Osteoblast (primary cell): ENCODE measurements at regions not wholly inside any gene's neighbourhood (a gene's known extent, or its start where the extent isn't known, plus 50 kb on each side); places are given as distances from the start of the nearest gene placed in this dataset.

ENCODE experiments used
- DNase-seq: peaks from one replicate; pipeline ENCODE4 v3.0.0; 2011; ENCODE audit warnings: low spot score, mixed read lengths; ENCODE audit not compliant: insufficient read length; ENCODE audit errors: missing footprints
- H2AFZ ChIP-seq: 2 replicates; pipeline ENCODE4 v1.6.0; 2011; ENCODE audit warnings: mild to moderate bottlenecking, low read length
- H3K27ac ChIP-seq: 2 replicates; pipeline ENCODE4 v1.5.1; 2011; ENCODE audit warnings: mild to moderate bottlenecking, low read depth, low read length, moderate library complexity
- H3K27me3 ChIP-seq: 2 replicates; pipeline ENCODE4 v1.6.0; 2012; ENCODE audit warnings: mild to moderate bottlenecking, control low read depth, inconsistent platforms, low read length, moderate library complexity; ENCODE audit not compliant: insufficient read depth
- H3K36me3 ChIP-seq: 2 replicates; pipeline ENCODE4 v1.5.1; 2011; ENCODE audit warnings: mild to moderate bottlenecking, low read length, control low read depth, moderate library complexity; ENCODE audit not compliant: insufficient read depth
- H3K4me1 ChIP-seq: 2 replicates; pipeline ENCODE4 v1.5.1; 2011; ENCODE audit warnings: mild to moderate bottlenecking, low read length, control low read depth, moderate library complexity; ENCODE audit not compliant: insufficient read depth
- H3K4me2 ChIP-seq: 2 replicates; pipeline ENCODE4 v1.6.0; 2011; ENCODE audit warnings: mild to moderate bottlenecking, low read length; ENCODE audit not compliant: insufficient read depth
- H3K4me3 ChIP-seq: fragments of 200-600 bp; sonication (generic); 3 replicates; pipeline ENCODE4 v1.5.1; 2012; ENCODE audit warnings: mild to moderate bottlenecking, low read length, inconsistent platforms; ENCODE audit not compliant: insufficient read depth
- H3K79me2 ChIP-seq: 2 replicates; pipeline ENCODE4 v1.6.0; 2012; ENCODE audit warnings: mild to moderate bottlenecking, low read length, control low read depth, inconsistent platforms; ENCODE audit not compliant: insufficient read depth
- H3K9me3 ChIP-seq: 2 replicates; pipeline ENCODE4 v1.5.1; 2011; ENCODE audit warnings: low read depth, low read length, control low read depth
- H4K20me1 ChIP-seq: 2 replicates; pipeline ENCODE4 v1.6.0; 2012; ENCODE audit warnings: mild to moderate bottlenecking, low read length, control low read depth; ENCODE audit not compliant: insufficient read depth
- CTCF ChIP-seq: IDR thresholded peaks from 2 replicates; pipeline ENCODE4 v1.5.1; 2011; ENCODE audit warnings: mild to moderate bottlenecking, low read depth, low read length, moderate library complexity; ENCODE audit errors: extremely low read depth

- H3K36me3 ChIP-seq, result no peaks in the 10 kb centered on the region
- H3K4me1 ChIP-seq, result no peaks in the 10 kb centered on the region
- no peaks in the 10 kb centered on the region for H3K27me3 ChIP-seq
These were observed 306.6 kb upstream of the ARRDC4 start for GRCh38 chr15:97653896-97654295.

GRCh38 chr15:97654481-97655076 lies 305.9 kb upstream of the ARRDC4 start:
- no peaks in the 10 kb centered on the region for H3K36me3 ChIP-seq
- H3K79me2 ChIP-seq, result no peaks in the 10 kb centered on the region
- H3K27me3 ChIP-seq, result no peaks in the 10 kb centered on the region
- no peak overlapping the region for H3K27ac ChIP-seq
- TF ChIP-seq CTCF, result no peak
- no peak overlapping the region for H2AFZ ChIP-seq
- no peaks in the 10 kb centered on the region for H3K4me1 ChIP-seq
- DNase-seq, result no peak
- no peak overlapping the region for H3K4me3 ChIP-seq
- H4K20me1 ChIP-seq, result no peaks in the 10 kb centered on the region
- peaks cover 1% of the 10 kb centered on the region for H3K9me3 ChIP-seq
- H3K4me2 ChIP-seq, result no peak overlapping the region

More at GRCh38 chr15:97653896-97654295, 306.6 kb upstream of the ARRDC4 start:
- Histone ChIP-seq H3K9me3 (peaks cover 1% of the 10 kb centered on the region), H3K27ac (no peak overlapping the region), H3K79me2 (no peaks in the 10 kb centered on the region), H3K4me2 (no peak overlapping the region), H2AFZ (no peak overlapping the region), H3K4me3 (no peak overlapping the region), H4K20me1 (no peaks in the 10 kb centered on the region)
- DNase-seq, result no peak
- TF ChIP-seq CTCF, result no peak

GRCh38 chr15:97661796-97662195 lies 298.7 kb upstream of the ARRDC4 start:
- Histone ChIP-seq H4K20me1 (no peaks in the 10 kb centered on the region), H3K4me1 (no peaks in the 10 kb centered on the region), H3K27me3 (no peaks in the 10 kb centered on the region), H3K79me2 (no peaks in the 10 kb centered on the region), H2AFZ (no peak overlapping the region), H3K27ac (no peak overlapping the region), H3K4me3 (no peak overlapping the region), H3K36me3 (no peaks in the 10 kb centered on the region), H3K9me3 (no peaks in the 10 kb centered on the region), H3K4me2 (no peak overlapping the region)
- DNase-seq, result no peak
- no peak for TF ChIP-seq CTCF

GRCh38 chr15:97672586-97672985 lies 287.9 kb upstream of the ARRDC4 start:
- no peaks in the 10 kb centered on the region for H3K36me3 ChIP-seq
- no peak for DNase-seq
- H3K4me2 ChIP-seq, result no peak overlapping the region
- no peak for TF ChIP-seq CTCF
- no peak overlapping the region for H3K27ac ChIP-seq
- no peak overlapping the region for H3K4me3 ChIP-seq
- no peak overlapping the region for H2AFZ ChIP-seq
- no peaks in the 10 kb centered on the region for H3K79me2 ChIP-seq
- H4K20me1 ChIP-seq, result no peaks in the 10 kb centered on the region
- H3K9me3 ChIP-seq, result no peaks in the 10 kb centered on the region
- no peaks in the 10 kb centered on the region for H3K4me1 ChIP-seq
- H3K27me3 ChIP-seq, result no peaks in the 10 kb centered on the region
